HG02759 (cell line): ENCODE measurements at regions not wholly inside any gene's neighbourhood (a gene's known extent, or its start where the extent isn't known, plus 50 kb on each side); places are given as distances from the start of the nearest gene placed in this dataset.
"Not testable (repeated sequence)": the region's sequence is repeated elsewhere in the genome, so short reads cannot be mapped to it uniquely, and the experiment has no call there.

Source experiments
- ATAC-seq: cut with Tn5 transposase; IDR thresholded peaks from one replicate; pipeline ENCODE4 v1.9.1; 2021; ENCODE audit warnings: mild to moderate bottlenecking, moderate library complexity; ENCODE audit not compliant: unreplicated experiment

GRCh38 chr6:90463359-90463758, 123.5 kb downstream of the MAP3K7 start:
- ATAC-seq = peak; percentile 53

GRCh38 chr6:90462102-90462501, 124.8 kb downstream of the MAP3K7 start:
- no peak for ATAC-seq

GRCh38 chr6:90461383-90461782, 125.5 kb downstream of the MAP3K7 start:
- no peak for ATAC-seq

GRCh38 chr6:90460051-90460450, 126.8 kb downstream of the MAP3K7 start:
- no peak for ATAC-seq

GRCh38 chr6:90459225-90459758, 127.6 kb downstream of the MAP3K7 start:
- no peak for ATAC-seq

DNA sequence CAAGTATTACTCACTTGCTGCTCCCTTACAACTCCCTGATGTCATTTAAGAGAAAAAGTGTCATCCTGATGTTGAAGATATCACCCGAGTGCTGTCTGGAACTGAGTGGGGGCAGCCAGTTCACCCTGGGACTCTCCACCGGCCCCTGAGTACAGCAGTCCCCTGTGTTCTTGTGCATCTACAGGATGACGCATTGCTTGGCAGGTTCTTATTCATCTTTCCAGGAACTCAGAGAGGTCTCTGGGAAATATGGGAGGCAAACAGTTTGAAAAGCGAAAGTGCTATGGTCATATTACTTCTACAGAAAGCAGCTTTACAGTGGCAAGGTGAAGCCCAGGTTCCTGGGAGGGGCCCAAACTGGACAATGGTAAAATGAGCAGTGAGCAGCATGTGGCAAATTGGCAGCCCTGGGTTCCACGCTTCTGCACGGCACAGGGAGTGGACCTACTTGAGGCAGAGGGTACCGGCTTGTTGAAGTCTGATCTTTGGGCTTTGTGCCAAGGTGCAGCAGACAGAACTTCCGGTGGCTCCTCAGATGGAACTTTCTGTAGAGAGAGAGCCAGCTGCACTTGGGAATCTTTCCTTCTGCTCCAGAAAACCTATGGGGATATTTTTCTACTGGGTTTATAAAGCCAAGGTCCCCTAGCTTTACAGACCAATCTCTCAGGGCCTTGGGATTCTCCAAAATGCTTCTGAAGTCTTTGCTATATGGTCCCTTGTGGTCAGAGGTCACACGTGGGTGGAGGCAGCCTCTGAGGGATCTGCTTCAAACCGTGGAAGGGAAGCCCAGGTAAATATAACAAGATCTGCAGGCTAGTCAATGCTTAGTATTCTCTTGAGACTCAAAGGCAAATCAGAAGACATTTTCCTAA, 128.3 kb downstream of the MAP3K7 start:
- no peak for ATAC-seq

DNA sequence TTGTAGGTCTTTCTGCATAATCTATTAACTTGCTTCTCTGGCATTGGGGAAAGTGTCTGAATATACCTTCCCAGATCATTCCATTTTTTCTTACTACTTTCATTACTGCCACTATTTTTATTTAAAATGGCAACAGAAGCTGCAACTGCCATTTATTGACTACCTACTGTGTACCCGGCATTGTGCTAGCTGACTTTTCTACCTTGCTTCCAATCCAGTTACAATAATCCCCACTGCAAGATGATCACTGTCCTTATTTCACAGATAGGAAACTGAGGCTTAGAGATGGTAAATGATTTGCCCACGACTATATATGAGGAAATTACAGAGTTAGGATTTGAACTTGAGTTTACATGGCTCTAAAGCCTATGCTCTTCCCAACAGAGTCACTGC, 129.0 kb downstream of the MAP3K7 start:
- ATAC-seq = no peak

- ATAC-seq = not testable (repeated sequence)
Observed at GRCh38 chr6:90456997-90457866, 129.6 kb downstream of the MAP3K7 start.

GRCh38 chr6:90456001-90456400, 130.9 kb downstream of the MAP3K7 start:
- ATAC-seq = no peak

- no peak for ATAC-seq
Observed at GRCh38 chr6:90454836-90455427, 131.9 kb downstream of the MAP3K7 start.

- ATAC-seq = no peak
Observed at GRCh38 chr6:90450268-90450953, 136.5 kb downstream of the MAP3K7 start.

DNA sequence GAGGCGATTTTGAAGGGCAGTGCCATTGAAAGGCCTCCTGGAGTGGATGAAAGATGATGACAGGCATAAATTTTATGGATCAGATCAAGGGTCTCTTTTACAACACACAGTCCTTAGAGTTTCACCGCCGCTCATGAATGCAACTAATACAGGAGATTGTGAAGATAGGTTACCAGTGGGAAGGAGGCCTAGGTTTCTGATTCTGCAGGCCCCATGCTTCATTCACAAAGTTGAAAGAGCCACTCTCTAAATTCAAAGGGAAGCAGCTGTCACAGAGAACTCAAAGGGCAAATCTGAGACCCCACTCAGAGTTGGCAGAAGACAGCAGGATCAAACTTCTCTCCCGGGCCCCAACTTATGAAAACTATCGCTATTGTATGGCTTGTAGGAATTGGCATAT, 137.6 kb downstream of the MAP3K7 start:
- no peak for ATAC-seq

- ATAC-seq = no peak
Observed at GRCh38 chr6:90448836-90449235, 138.0 kb downstream of the MAP3K7 start.

GRCh38 chr6:90446164-90446563, 140.7 kb downstream of the MAP3K7 start:
- no peak for ATAC-seq

DNA sequence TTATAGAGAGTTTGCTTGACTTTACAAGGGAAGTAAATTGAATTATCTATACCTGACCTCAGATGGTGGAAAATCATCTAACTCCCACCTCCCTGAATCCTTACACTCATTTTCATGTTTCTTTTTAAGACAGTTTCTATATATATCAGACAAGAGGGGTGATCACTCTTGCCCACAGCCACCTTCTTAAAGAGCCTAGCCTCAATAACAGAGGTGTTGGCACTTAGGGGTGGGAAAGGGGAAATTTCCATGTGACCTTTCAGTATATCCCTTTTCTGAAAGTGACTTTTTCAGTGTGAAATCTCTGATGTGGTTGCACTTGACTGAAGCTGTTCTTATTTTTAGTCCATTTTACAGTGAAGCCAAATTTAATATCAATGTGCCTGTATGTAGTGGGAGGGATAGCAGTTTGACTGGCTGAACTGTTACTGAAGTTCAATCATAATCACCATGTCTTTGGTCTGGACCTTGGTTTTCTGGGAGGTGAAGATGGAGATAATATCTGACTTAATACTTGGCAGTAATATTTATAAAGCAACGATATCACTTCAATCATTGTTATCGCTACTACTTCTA, 141.3 kb downstream of the MAP3K7 start:
- no peak for ATAC-seq

- ATAC-seq = no peak
Observed at GRCh38 chr6:90444160-90444714, 142.6 kb downstream of the MAP3K7 start.

DNA sequence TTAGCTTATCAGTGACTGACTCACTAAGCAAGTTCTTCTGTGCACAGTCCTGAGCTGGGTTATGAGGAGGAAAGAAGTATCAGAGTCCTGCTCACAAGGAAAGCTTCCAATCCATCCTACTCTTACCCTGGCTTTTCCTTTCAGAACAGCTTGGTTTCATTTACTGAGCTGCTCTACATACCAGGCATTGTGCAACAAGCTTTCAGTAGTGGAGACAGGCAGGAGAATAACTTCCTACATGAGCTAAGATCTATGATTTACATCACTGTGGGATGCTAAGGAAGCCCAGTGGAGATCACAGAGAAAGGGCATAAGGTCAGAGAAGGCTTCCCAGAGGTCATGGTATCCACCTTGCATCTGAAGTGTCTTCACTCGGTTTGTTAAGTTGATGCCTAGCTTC, 144.5 kb downstream of the MAP3K7 start:
- no peak for ATAC-seq

GRCh38 chr6:90440586-90441283, 144.1 kb upstream of the BACH2 start:
- no peak for ATAC-seq

GRCh38 chr6:90439586-90439985, 142.9 kb upstream of the BACH2 start:
- ATAC-seq = no peak
